HG02759 (cell line): ENCODE measurements at regions not wholly inside any gene's neighbourhood (a gene's known extent, or its start where the extent isn't known, plus 50 kb on each side); places are given as distances from the start of the nearest gene placed in this dataset.

Source experiments
- ATAC-seq: cut with Tn5 transposase; IDR thresholded peaks from one replicate; pipeline ENCODE4 v1.9.1; 2021; ENCODE audit warnings: mild to moderate bottlenecking, moderate library complexity; ENCODE audit not compliant: unreplicated experiment

GRCh38 chr13:106061781-106062180, 473.7 kb downstream of the EFNB2 start:
- no peak for ATAC-seq

GRCh38 chr13:106056851-106057250, 478.6 kb downstream of the EFNB2 start:
- no peak for ATAC-seq

GRCh38 chr13:106052200-106052767, 483.2 kb downstream of the EFNB2 start:
- ATAC-seq: no peak

GRCh38 chr13:106049171-106049570, 486.3 kb downstream of the EFNB2 start:
- no peak for ATAC-seq

- ATAC-seq: no peak
Measured at GRCh38 chr13:106048386-106048785, 487.1 kb downstream of the EFNB2 start.

GRCh38 chr13:106047859-106048258, 487.6 kb downstream of the EFNB2 start:
- no peak for ATAC-seq

GRCh38 chr13:106042996-106043581, 492.4 kb downstream of the EFNB2 start:
- ATAC-seq: no peak

- no peak for ATAC-seq
Measured at GRCh38 chr13:106041445-106041844, 494.0 kb downstream of the EFNB2 start.

GRCh38 chr13:106038752-106039151, 496.7 kb downstream of the EFNB2 start:
- no peak for ATAC-seq

GRCh38 chr13:106036870-106037269, 498.6 kb downstream of the EFNB2 start:
- ATAC-seq: no peak

- ATAC-seq: no peak
Measured at GRCh38 chr13:106034201-106034600, 501.3 kb downstream of the EFNB2 start.

GRCh38 chr13:106033659-106034058, 501.8 kb downstream of the EFNB2 start:
- ATAC-seq: no peak

- ATAC-seq: no peak
Measured at GRCh38 chr13:106032441-106032840, 503.0 kb downstream of the EFNB2 start.

GRCh38 chr13:106029676-106030290, 505.7 kb downstream of the EFNB2 start:
- ATAC-seq: no peak

GRCh38 chr13:106028911-106029310, 506.6 kb downstream of the EFNB2 start:
- no peak for ATAC-seq

GRCh38 chr13:106011600-106011999, 523.9 kb downstream of the EFNB2 start:
- no peak for ATAC-seq

GRCh38 chr13:106010836-106011235, 524.6 kb downstream of the EFNB2 start:
- ATAC-seq: no peak

GRCh38 chr13:106008540-106008939, 526.9 kb downstream of the EFNB2 start:
- ATAC-seq: no peak

GRCh38 chr13:106007156-106007555, 528.3 kb downstream of the EFNB2 start:
- no peak for ATAC-seq

GRCh38 chr13:106003651-106004050, 531.8 kb downstream of the EFNB2 start:
- ATAC-seq: no peak

- no peak for ATAC-seq
Measured at GRCh38 chr13:106001443-106001842, 534.0 kb downstream of the EFNB2 start.
